Astrocyte (in vitro differentiated cells and primary cell): ENCODE measurements at regions not wholly inside any gene's neighbourhood (a gene's known extent, or its start where the extent isn't known, plus 50 kb on each side); places are given as distances from the start of the nearest gene placed in this dataset.

ENCODE experiments used
- CTCF ChIP-seq: IDR thresholded peaks from 2 replicates; pipeline ENCODE4 v1.5.1; 2011; ENCODE audit warnings: low read depth, mild to moderate bottlenecking, inconsistent platforms, low read length, moderate library complexity; ENCODE audit not compliant: insufficient read depth
- EZH2 ChIP-seq: IDR thresholded peaks from 2 replicates; pipeline ENCODE4 v1.6.1; 2012; ENCODE audit warnings: mild to moderate bottlenecking, low read length, inconsistent platforms; ENCODE audit not compliant: insufficient read depth

- TF ChIP-seq CTCF (no peak), EZH2 (no peak)
Observed at GRCh38 chr6:16904957-16905356, 143.7 kb upstream of the ATXN1 start.
